Effector memory CD8-positive, alpha-beta T cell (primary cell): ENCODE measurements at regions not wholly inside any gene's neighbourhood (a gene's known extent, or its start where the extent isn't known, plus 50 kb on each side); places are given as distances from the start of the nearest gene placed in this dataset.

ENCODE experiments used
- ATAC-seq: fragments of 150-1000 bp; cut with Tn5 transposase; replicated peaks from 2 replicates; pipeline ENCODE4 v1.10.0; 2021; ENCODE audit warnings: mild to moderate bottlenecking, moderate library complexity
- DNase-seq, 3 experiments: peaks; one replicate each; pipeline ENCODE4 v3.0.0; 2021
- H3K27ac Mint-ChIP-seq, 2 donors: one replicate each; pipeline ENCODE4 v1.8.0; 2022; ENCODE audit warnings: mild to moderate bottlenecking in 2 of 2, mixed read lengths in 2 of 2, moderate library complexity in 2 of 2
- H3K27me3 Mint-ChIP-seq, 2 donors: one replicate each; pipeline ENCODE4 v1.8.0; 2022; ENCODE audit warnings: mixed read lengths in 2 of 2
- H3K36me3 Mint-ChIP-seq: one replicate; pipeline ENCODE4 v1.8.0; 2022; ENCODE audit warnings: mild to moderate bottlenecking, moderate library complexity, mixed read lengths; ENCODE audit not compliant: insufficient read depth
- H3K4me1 Mint-ChIP-seq, 2 donors: one replicate each; pipeline ENCODE4 v1.8.0; 2022; ENCODE audit warnings: low read depth in 2 of 2, mixed read lengths in 2 of 2
- H3K4me3 Mint-ChIP-seq, 2 donors: one replicate each; pipeline ENCODE4 v1.8.0; 2022; ENCODE audit warnings: mild to moderate bottlenecking in 2 of 2, mixed read lengths in 2 of 2, moderate library complexity in 2 of 2
- H3K9me3 Mint-ChIP-seq, 2 donors: one replicate each; pipeline ENCODE4 v1.8.0; 2022; ENCODE audit warnings: mixed read lengths in 2 of 2

- no peak overlapping the region for H3K27ac Mint-ChIP-seq
- ATAC-seq (no peak), DNase-seq (no peak)
- no peaks in the 10 kb centered on the region for H3K36me3 Mint-ChIP-seq
- H3K4me1 Mint-ChIP-seq, result no peaks in the 10 kb centered on the region
- H3K4me3 Mint-ChIP-seq, result no peak overlapping the region
- peaks cover 0 to 11% of the 10 kb centered on the region in 2 donors for H3K9me3 Mint-ChIP-seq
- H3K27me3 Mint-ChIP-seq, result no peaks in the 10 kb centered on the region
Measured at GRCh38 chr11:15501566-15501965, 386.8 kb downstream of the INSC start.

DNA sequence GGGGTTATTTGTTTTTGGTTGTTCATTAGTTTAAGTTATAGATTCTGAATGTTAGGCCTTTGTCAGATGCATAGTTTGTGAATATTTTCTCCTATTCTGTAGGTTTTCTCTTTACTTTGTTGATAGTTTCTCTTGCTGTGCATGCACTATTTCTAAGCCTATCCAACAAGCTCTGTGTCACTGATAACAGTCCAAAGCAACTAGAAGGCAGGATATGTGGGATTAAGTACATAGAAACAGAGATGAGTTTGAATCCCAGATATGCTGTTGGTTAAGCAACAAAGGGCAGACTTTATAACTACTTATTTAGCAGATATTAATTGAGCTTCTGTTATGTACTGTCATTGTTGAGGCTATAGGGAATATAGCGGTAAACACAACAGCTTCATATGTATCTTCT lies 390.4 kb downstream of the INSC start:
- H3K27ac Mint-ChIP-seq, result no peak overlapping the region
- ATAC-seq, result no peak

DNA sequence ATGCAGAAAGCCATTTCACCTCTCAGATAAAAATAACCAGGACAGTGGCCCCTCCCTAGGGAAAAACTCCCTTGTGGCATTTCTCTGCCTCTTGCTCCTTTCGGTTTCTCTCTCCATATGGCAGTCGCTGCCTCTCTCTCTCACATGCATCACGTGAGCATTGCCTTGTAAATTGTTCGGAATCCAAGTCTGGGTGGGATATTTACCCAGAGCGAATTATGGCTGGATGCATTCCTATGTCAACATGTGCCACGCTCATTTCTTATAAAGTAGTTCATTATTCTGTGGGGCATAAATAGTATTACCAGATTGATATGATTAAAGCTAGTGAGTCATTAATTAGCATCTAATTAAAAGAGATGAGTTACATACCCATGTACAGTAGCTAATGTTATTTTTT lies 392.9 kb downstream of the INSC start:
- Mint-ChIP-seq H3K36me3 (no peaks in the 10 kb centered on the region), H3K27ac (no peak overlapping the region), H3K9me3 (peaks cover 7 to 8% of the 10 kb centered on the region in 2 donors), H3K4me3 (no peak overlapping the region), H3K4me1 (no peaks in the 10 kb centered on the region), H3K27me3 (no peaks in the 10 kb centered on the region)
- ATAC-seq, result no peak
- no peak for DNase-seq

More for the DNA sequence above, 390.4 kb downstream of the INSC start:
- no peaks in the 10 kb centered on the region for H3K4me1 Mint-ChIP-seq
- no peak for DNase-seq
- H3K4me3 Mint-ChIP-seq, result no peak overlapping the region
- H3K36me3 Mint-ChIP-seq, result no peaks in the 10 kb centered on the region
- no peaks in the 10 kb centered on the region for H3K27me3 Mint-ChIP-seq
- peaks cover 7 to 9% of the 10 kb centered on the region in 2 donors for H3K9me3 Mint-ChIP-seq

DNA sequence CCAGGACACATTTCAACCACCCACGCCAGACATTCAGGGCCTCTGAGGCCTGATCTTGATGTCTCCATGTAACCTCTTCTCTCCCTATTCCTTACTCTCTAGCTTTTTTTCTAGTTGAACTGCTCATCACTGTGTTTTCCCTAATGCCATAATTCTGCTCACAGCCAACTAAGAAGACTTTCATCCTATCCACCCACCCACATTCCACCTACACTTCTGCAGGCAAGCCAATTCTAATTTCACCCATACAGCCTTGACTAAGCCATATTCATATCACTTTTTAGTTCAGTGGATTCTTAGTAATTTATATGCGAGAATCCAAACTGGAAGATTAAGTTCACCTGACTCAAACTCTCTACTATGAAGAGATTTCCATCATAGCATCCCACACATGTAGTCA lies 394.4 kb downstream of the INSC start:
- H3K27ac Mint-ChIP-seq, result no peak overlapping the region
- no peaks in the 10 kb centered on the region for H3K4me1 Mint-ChIP-seq
- no peaks in the 10 kb centered on the region for H3K27me3 Mint-ChIP-seq
- H3K9me3 Mint-ChIP-seq, result peaks cover 4 to 7% of the 10 kb centered on the region in 2 donors
- no peaks in the 10 kb centered on the region for H3K36me3 Mint-ChIP-seq
- DNase-seq, result no peak
- no peak overlapping the region for H3K4me3 Mint-ChIP-seq
- ATAC-seq, result no peak

- H3K27me3 Mint-ChIP-seq, result no peaks in the 10 kb centered on the region
- DNase-seq (no peak), ATAC-seq (no peak)
- H3K4me3 Mint-ChIP-seq, result no peak overlapping the region
- H3K27ac Mint-ChIP-seq, result no peak overlapping the region
- peaks cover 9 to 31% of the 10 kb centered on the region in 2 donors for H3K9me3 Mint-ChIP-seq
- H3K36me3 Mint-ChIP-seq, result no peaks in the 10 kb centered on the region
- H3K4me1 Mint-ChIP-seq, result no peaks in the 10 kb centered on the region
Measured at GRCh38 chr11:15519124-15519791, 404.5 kb downstream of the INSC start.

- Mint-ChIP-seq H3K36me3 (no peaks in the 10 kb centered on the region), H3K4me1 (no peaks in the 10 kb centered on the region), H3K27me3 (no peaks in the 10 kb centered on the region), H3K27ac (no peak overlapping the region), H3K4me3 (no peak overlapping the region), H3K9me3 (peaks cover 8 to 31% of the 10 kb centered on the region in 2 donors)
- no peak for DNase-seq
- no peak for ATAC-seq
Measured at GRCh38 chr11:15519911-15520310, 405.2 kb downstream of the INSC start.

DNA sequence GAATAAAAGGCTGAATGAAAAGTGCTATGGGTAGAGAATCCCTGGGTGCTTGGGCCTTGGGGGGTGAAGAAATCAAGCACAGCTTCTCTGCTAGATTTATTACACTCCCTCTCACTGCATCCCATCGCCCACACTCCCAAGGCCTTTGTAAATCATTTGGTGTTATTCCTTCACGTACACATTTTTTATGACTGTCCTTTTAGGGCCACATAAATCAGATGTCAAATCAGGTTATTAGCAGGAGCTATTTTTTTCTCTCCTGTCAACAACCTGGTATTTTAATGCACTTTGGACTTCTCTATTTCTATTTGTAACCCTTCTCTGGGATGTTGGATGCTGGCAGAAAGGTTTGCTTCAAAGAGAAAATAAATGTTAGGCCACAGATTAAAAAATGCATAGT lies 408.8 kb downstream of the INSC start:
- no peak overlapping the region for H3K4me3 Mint-ChIP-seq
- peaks cover 4 to 34% of the 10 kb centered on the region in 2 donors for H3K9me3 Mint-ChIP-seq
- no peaks in the 10 kb centered on the region for H3K36me3 Mint-ChIP-seq
- ATAC-seq, result no peak
- DNase-seq, result no peak
- H3K4me1 Mint-ChIP-seq, result no peaks in the 10 kb centered on the region
- no peak overlapping the region for H3K27ac Mint-ChIP-seq
- no peaks in the 10 kb centered on the region for H3K27me3 Mint-ChIP-seq

DNA sequence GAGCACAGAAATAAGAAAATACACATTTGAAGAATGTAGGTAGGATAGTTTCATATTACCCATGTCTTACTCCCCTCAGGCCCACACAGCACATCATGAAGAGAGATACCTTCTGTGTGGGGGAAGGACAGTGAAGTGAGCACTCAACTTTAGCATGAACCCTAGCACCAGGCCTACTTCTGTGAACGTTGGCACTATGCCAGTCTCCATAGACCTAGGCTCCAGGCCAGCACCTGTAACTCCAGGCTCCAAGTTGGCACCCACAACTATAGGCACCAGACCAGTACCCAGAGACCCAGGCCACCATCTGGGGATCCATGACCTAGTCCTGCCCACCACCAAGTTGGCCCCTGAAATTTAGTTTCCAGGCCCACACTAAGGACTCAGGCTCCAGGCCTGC lies 410.9 kb downstream of the INSC start:
- H3K27ac Mint-ChIP-seq, result no peak overlapping the region
- no peak overlapping the region for H3K4me3 Mint-ChIP-seq
- DNase-seq (no peak), ATAC-seq (no peak)
- no peaks in the 10 kb centered on the region for H3K27me3 Mint-ChIP-seq
- H3K36me3 Mint-ChIP-seq, result no peaks in the 10 kb centered on the region
- H3K9me3 Mint-ChIP-seq, result peaks cover 2 to 24% of the 10 kb centered on the region in 2 donors
- no peaks in the 10 kb centered on the region for H3K4me1 Mint-ChIP-seq

- ATAC-seq, result no peak
- no peaks in the 10 kb centered on the region for H3K4me1 Mint-ChIP-seq
- no peak overlapping the region for H3K27ac Mint-ChIP-seq
- H3K9me3 Mint-ChIP-seq, result peaks cover 2 to 24% of the 10 kb centered on the region in 2 donors
- no peak for DNase-seq
- H3K27me3 Mint-ChIP-seq, result no peaks in the 10 kb centered on the region
- no peak overlapping the region for H3K4me3 Mint-ChIP-seq
- H3K36me3 Mint-ChIP-seq, result no peaks in the 10 kb centered on the region
Measured at GRCh38 chr11:15526032-15526431, 411.3 kb downstream of the INSC start.

DNA sequence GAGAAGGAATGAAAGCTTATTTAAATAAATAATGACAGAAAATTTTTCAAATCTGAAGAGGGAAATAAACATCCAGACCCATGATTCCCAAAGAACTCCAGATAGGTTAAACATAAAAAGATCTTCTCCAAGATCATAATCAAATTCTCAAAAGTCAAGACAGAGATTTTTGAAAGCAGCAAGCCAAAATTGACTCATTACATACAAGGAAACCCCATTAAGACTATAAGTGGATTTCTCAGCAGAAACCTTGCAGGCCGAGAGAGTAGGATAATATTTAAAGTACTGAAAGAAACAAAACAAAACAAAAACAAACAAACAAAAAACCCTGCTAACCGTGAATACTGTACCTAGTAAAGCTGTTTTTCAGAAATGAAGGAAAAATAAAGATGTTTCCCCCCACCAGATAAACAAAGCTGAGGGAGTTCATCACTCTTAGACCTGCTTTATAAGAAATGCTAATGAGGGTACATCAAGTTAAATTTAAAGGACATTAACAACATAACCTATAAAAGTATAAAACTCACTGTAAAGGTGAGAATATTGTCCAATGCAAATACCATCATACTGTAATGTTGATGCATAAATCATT lies 412.2 kb downstream of the INSC start:
- Mint-ChIP-seq H3K36me3 (no peaks in the 10 kb centered on the region), H3K4me1 (no peaks in the 10 kb centered on the region), H3K4me3 (no peak overlapping the region), H3K27ac (no peak overlapping the region), H3K9me3 (peaks cover 2 to 24% of the 10 kb centered on the region in 2 donors), H3K27me3 (no peaks in the 10 kb centered on the region)
- ATAC-seq, result no peak
- DNase-seq, result no peak

DNA sequence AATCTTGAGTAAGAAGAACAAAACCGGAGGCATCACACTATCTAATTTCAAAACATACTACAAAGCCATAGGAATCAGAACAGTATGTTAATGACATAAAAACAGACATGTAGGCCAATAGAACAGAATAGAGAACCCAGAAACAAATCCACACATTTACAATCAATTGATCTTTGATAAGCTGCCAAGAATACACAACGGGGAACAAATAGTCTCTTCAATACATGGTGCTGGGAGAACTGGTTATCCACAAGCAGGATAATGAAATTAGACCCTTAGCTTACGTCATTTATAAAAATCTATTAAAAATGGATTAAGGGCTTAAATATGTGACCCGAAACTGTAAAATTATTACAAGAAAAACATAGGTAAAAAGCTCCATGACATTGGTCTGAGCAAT lies 417.7 kb downstream of the INSC start:
- no peaks in the 10 kb centered on the region for H3K27me3 Mint-ChIP-seq
- DNase-seq (no peak), ATAC-seq (no peak)
- no peaks in the 10 kb centered on the region for H3K36me3 Mint-ChIP-seq
- no peak overlapping the region for H3K27ac Mint-ChIP-seq
- H3K4me1 Mint-ChIP-seq, result no peaks in the 10 kb centered on the region
- H3K4me3 Mint-ChIP-seq, result no peak overlapping the region
- peaks cover 0 to 7% of the 10 kb centered on the region in 2 donors for H3K9me3 Mint-ChIP-seq

GRCh38 chr11:15534266-15534665 lies 419.5 kb downstream of the INSC start:
- no peaks in the 10 kb centered on the region for H3K4me1 Mint-ChIP-seq
- H3K27ac Mint-ChIP-seq, result no peak overlapping the region
- peaks cover 0 to 7% of the 10 kb centered on the region in 2 donors for H3K9me3 Mint-ChIP-seq
- ATAC-seq (no peak), DNase-seq (no peak)
- H3K36me3 Mint-ChIP-seq, result no peaks in the 10 kb centered on the region
- H3K4me3 Mint-ChIP-seq, result no peak overlapping the region
- no peaks in the 10 kb centered on the region for H3K27me3 Mint-ChIP-seq

- H3K27ac Mint-ChIP-seq, result no peak overlapping the region
- peaks cover 0 to 7% of the 10 kb centered on the region in 2 donors for H3K9me3 Mint-ChIP-seq
- ATAC-seq, result no peak
- H3K4me1 Mint-ChIP-seq, result no peaks in the 10 kb centered on the region
- no peaks in the 10 kb centered on the region for H3K27me3 Mint-ChIP-seq
- no peaks in the 10 kb centered on the region for H3K36me3 Mint-ChIP-seq
- no peak overlapping the region for H3K4me3 Mint-ChIP-seq
- DNase-seq, result no peak
Measured at GRCh38 chr11:15535414-15535813, 420.7 kb downstream of the INSC start.

- no peak for ATAC-seq
Measured at GRCh38 chr11:15536438-15536837, 421.7 kb downstream of the INSC start.

More at GRCh38 chr11:15536438-15536837, 421.7 kb downstream of the INSC start:
- H3K4me3 Mint-ChIP-seq, result no peak overlapping the region
- H3K9me3 Mint-ChIP-seq, result peaks cover 0 to 5% of the 10 kb centered on the region in 2 donors
- H3K4me1 Mint-ChIP-seq, result no peaks in the 10 kb centered on the region
- DNase-seq, result no peak
- H3K27ac Mint-ChIP-seq, result no peak overlapping the region
- no peaks in the 10 kb centered on the region for H3K27me3 Mint-ChIP-seq
- H3K36me3 Mint-ChIP-seq, result no peaks in the 10 kb centered on the region
